ENCODE measurements at regions not wholly inside any gene's neighbourhood (a gene's known extent, or its start where the extent isn't known, plus 50 kb on each side); places are given as distances from the start of the nearest gene placed in this dataset.

- no peak for TF ChIP-seq CTCF (IDR thresholded peaks at IDR 0.05)
- no peak for TF ChIP-seq ZFX (IDR thresholded peaks at IDR 0.05; ENCODE audit: borderline replicate concordance)
Measured at GRCh38 chr6:67458265-67458664, 1176.8 kb upstream of the ADGRB3 start.
